Fibroblast of skin of right quadriceps (primary cell): ENCODE measurements at regions not wholly inside any gene's neighbourhood (a gene's known extent, or its start where the extent isn't known, plus 50 kb on each side); places are given as distances from the start of the nearest gene placed in this dataset.

Experiments used
- DNase-seq: peaks from one replicate; pipeline ENCODE4 v3.0.0-alpha.2; 2013

GRCh38 chr3:6542795-6543194 is 318.1 kb upstream of the GRM7 start:
- no peak for DNase-seq

DNA sequence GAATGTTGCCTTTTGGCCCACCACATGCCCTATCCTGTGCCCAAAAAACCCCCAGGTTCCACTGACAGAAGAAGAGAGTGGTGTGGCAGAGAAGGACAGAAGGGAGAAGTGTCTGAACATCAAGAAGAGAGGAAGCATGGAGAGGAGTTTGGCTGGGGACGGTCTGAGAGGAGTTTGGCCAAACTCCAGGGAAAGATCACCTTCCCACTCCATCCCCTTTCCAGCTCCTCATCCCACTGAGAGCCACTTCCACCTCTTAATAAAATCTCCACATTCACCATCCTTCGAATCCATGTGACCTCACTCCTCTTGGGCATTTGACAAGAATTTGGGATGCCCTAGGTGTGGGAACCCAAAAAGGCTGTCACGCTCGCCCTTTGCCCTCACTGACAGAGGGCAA is 311.6 kb upstream of the GRM7 start:
- DNase-seq, result no peak

DNA sequence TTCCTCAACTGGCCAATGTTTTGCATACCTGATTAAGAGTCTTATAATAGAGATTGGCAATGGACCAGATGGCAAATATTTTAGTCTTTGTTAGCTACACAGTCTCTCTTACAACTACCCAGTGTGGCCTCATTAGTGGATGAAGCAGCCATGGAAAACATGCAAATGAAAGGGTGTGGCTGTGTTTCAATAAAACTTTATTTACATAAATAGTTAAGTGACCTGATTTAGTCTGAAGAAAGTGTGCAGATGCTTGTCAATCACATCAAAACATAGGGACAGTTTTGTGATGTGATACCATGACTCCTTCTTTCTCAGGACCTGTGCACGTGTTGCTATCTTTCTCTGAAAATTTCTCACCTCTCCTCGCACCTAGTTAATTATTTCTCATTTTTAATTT is 309.8 kb upstream of the GRM7 start:
- no peak for DNase-seq

- no peak for DNase-seq
These were observed 300.7 kb upstream of the GRM7 start for GRCh38 chr3:6560259-6560658.

DNA sequence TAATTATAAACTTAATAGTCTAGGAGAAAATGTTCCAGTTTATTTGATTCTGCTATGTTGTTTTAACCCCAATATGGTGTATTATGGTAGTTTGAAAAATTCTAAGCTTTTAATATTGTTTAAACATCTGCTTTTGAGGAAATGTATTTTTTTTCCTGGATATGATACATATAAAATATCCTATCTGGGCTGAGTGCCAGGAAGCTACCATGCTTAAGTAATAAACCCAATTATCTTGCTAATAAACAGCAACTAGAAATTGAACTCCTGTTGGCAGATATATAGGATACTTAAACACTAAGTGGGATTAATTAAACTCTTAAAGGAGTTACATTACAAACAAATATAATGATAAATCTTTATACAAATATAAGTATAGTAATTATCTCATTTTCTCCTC is 293.7 kb upstream of the GRM7 start:
- no peak for DNase-seq

- no peak for DNase-seq
These were observed 291.9 kb upstream of the GRM7 start for GRCh38 chr3:6568999-6569493.

- DNase-seq, result no peak
These were observed 289.5 kb upstream of the GRM7 start for GRCh38 chr3:6571448-6571847.

GRCh38 chr3:6577584-6577983 is 283.3 kb upstream of the GRM7 start:
- no peak for DNase-seq

DNA sequence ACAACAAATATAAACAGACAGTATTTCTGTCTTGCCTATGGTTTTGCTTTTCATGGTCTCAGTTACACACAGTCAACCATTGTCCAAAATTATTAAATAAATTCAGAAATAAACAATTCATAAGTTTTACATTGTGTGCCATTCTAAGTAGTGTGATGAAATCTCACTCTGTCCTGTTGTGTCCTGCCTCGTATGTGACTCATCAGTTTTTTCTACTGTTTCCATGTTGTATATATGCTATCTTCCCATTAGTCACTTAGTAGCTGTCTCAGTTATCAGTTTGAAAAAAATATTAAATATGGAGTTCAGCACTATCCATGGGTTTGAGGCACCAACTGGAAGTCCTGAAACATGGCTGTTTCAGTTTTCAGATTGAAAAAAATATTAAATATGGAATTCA is 282.4 kb upstream of the GRM7 start:
- no peak for DNase-seq

DNA sequence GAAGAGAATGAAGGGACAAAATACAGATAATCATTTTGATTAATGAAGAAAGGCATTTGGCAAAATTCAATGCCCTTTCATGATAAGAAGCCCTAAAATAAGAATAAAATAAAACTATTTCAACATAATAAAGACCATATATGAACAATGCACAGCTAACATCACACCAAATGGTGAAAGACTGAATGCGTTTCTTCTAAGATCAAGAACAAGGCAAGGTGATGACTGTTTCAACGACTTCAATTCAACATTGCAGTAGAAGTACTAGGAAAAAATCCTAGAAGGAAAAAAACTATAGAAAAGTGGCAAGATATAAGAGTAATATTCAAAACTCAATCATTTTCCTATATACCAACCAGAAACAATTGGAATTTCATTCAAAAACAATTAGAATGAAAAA is 280.1 kb upstream of the GRM7 start:
- DNase-seq, result no peak

DNA sequence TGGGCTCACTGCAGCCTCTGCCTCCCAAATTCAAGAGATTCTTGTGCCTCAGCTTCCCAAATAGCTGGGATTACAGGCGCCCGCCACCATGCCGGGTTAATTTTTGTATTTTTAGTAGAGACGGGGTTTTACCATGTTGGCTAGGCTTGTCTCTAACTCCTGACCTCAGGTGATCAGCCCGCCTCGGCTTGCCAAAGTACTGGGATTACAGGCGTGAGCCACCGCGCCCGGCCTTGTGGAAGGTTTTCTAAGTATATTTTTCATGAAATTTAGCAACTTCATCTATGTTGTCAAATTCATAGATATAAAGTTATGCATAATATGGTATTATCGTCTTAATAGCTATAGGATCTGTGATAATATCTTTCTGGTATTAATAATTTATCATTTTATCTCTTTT is 275.6 kb upstream of the GRM7 start:
- DNase-seq, result no peak

- DNase-seq, result no peak
These were observed 260.7 kb upstream of the GRM7 start for GRCh38 chr3:6600237-6600636.

DNA sequence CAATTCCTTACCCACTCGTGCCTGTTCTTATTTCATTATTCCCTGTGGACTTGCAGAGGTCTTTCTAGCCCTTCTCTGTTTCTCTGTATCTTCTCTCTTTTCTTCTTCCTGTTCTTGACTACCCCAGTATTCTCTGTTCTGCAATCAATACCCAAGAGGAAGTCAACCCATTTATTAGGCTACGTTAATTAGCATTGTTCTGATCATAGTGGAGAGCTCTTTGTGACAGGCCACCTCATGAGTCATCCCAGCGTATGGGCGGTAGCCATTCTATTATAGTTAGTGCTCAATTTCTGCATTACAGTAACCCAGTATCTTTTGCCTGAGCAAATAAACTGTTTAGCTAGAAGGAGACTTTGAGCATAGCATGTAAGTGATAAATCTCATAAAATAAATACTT is 259.5 kb upstream of the GRM7 start:
- DNase-seq, result no peak

GRCh38 chr3:6602329-6602728 is 258.6 kb upstream of the GRM7 start:
- DNase-seq, result no peak

DNA sequence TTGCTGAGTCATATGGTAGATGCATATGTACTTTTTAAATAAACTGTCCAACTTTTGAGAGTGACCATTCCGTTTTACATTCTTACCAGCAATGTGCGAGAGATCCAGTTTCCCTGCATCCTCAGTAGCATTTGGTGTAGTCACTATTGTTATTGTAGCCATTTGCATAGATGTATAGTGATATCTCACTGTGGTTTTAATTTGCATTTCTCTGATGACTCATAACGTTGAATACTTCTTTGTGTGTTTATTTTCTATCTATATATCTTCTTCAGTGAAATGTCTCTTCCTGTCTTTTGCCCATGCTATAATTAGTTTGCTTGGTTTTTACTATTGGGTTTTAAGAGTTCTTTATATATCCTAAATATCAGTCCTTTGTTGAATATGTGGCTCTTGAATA is 255.7 kb upstream of the GRM7 start:
- DNase-seq, result no peak

DNA sequence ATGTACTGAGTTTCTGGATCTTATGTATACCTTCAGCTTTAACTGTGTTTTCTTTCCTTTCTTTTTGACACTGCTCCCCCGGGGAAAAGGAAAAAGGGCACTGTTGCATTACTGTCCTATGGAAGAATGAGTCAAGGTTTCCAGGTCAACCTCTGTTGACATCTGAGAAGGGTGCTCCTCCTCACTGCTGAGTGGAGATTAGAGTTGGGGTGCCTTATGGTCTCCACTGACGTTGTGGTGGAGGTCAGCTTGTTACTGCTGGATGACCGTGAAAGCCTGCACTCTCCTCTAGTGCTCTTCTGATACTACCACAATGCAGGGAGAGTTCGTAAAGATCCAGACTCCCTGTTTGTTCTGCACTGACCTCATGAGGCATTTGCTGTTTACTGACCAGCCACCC is 252.1 kb upstream of the GRM7 start:
- DNase-seq, result no peak

- no peak for DNase-seq
These were observed 248.8 kb upstream of the GRM7 start for GRCh38 chr3:6612034-6612616.

DNA sequence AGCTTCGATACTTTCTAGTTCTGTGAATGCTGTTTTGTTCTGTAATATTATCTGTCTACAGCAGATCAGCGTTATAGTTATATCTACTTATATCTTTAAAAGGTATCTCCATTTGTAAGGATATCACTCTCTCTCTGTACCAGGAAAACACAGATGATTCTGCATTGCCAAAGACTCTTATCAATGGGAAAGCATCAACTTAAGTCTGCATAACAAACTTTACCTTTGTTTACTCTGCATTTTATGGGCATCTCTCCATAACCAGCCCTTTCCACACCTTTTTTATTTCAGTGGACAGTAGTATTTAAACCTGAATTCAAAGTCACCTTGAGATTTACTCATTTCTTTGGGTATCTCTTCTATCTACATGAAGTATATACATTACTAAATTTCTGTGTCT is 238.7 kb upstream of the GRM7 start:
- no peak for DNase-seq

DNA sequence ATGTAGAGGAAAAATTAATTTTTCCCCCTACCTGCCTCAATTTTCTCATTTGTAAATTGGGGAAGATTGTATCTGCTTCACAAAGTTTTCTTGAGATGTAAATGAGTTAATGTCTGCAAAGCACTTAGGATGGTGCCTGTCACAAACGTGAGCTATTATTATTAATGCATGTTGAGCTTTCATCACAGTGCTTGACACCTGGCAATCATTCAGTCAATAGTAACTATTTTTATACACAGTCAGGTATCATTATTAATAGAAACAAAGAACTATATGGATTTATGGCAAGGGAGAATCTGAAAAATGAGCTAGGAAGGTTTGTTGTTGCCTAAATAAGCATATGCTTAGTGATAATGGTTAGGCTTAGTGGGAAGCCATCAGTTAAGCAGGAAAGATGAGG is 238.2 kb upstream of the GRM7 start:
- no peak for DNase-seq

DNA sequence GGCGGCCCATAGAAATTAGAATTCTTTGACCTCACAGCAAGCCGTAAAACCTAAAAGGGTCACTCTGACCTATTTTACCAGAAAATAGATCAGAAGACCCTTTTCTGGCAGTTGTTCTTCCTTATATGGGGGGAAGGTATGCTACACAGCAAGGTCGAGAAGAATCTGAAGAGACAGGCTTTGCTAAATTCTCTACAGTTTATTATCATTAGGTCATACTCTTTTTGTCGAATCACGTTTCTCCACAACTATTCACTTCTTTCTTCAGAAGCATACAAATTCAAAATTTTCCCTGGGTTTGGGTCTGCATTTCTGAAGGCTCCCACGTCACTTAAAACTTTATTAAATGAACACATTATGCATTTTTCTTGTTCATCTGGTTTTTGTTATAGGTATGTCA is 229.5 kb upstream of the GRM7 start:
- no peak for DNase-seq

DNA sequence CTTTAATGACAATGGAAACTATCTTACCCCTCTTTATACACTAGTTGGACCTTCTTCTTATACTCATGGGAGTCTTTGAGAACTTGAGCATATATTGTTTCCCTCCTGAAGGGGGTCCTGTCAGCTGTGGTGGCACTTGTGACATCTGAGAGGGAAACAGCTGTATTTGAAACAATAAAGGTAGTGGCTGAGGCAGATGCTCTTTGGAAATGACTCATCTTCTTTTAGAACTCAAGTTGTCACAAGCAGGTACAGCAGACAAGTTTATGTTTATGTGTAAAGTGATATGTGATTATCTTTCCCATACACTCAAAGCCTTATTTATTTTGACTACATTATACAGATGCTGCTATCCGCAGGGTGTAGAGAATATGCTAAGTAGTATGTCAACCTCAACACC is 220.0 kb upstream of the GRM7 start:
- DNase-seq, result no peak

- DNase-seq, result no peak
These were observed 216.6 kb upstream of the GRM7 start for GRCh38 chr3:6644070-6644929.

- no peak for DNase-seq
These were observed 206.2 kb upstream of the GRM7 start for GRCh38 chr3:6654670-6655069.

DNA sequence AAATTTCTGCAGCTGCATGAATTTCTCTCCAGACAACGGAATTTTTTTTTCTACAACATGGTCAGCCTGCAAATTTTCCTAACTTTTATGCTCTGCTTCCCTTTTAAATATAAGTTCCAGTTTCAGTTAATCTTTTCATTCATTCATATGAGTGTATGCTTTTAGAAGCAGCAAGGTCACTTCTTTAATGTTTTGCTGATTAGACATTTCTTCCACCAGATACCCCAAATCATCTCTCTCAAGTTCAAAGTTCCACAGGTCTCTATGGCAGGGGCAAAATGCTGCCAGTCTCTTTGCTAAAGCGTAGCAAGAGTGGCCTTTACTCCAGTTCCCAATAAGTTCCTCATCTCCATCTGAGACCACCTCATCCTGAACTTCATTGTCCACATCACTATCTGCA is 205.6 kb upstream of the GRM7 start:
- DNase-seq, result no peak

- no peak for DNase-seq
These were observed 203.3 kb upstream of the GRM7 start for GRCh38 chr3:6657591-6657990.
